Suprapubic skin (tissue), 3 donors: ENCODE measurements at regions not wholly inside any gene's neighbourhood (a gene's known extent, or its start where the extent isn't known, plus 50 kb on each side); places are given as distances from the start of the nearest gene placed in this dataset.

ENCODE experiments used
- CTCF ChIP-seq, 2 donors: fragments of 200-600 bp in 1 of 2; fragments of 450-650 bp in 1 of 2; sonication (generic) in 1 of 2; IDR thresholded peaks; one replicate each; pipeline ENCODE4 v1.5.1; 2016 to 2019; ENCODE audit warnings: antibody characterized with exemption in 2 of 2, mild to moderate bottlenecking in 1 of 2, moderate library complexity in 1 of 2
- POLR2AphosphoS5 ChIP-seq, 3 donors: sonication (generic); formaldehyde crosslinking; IDR thresholded peaks; one replicate each; pipeline ENCODE4 v1.6.1; 2017; ENCODE audit warnings: antibody characterized with exemption in 3 of 3

GRCh38 chrX:122584981-122585380 lies 599.1 kb upstream of the GRIA3 start:
- TF ChIP-seq CTCF (IDR thresholded peaks at IDR 0.05) = no peak
- no peak for TF ChIP-seq POLR2AphosphoS5 (IDR thresholded peaks at IDR 0.05)
